GM18519 (cell line): ENCODE measurements at regions not wholly inside any gene's neighbourhood (a gene's known extent, or its start where the extent isn't known, plus 50 kb on each side); places are given as distances from the start of the nearest gene placed in this dataset.
"Not testable (repeated sequence)": the region's sequence is repeated elsewhere in the genome, so short reads cannot be mapped to it uniquely, and the experiment has no call there.

Experiments used
- ATAC-seq: cut with Tn5 transposase; IDR thresholded peaks from one replicate; pipeline ENCODE4 v1.9.1; 2021; ENCODE audit warnings: mild to moderate bottlenecking, moderate library complexity; ENCODE audit not compliant: unreplicated experiment, low FRiP score

GRCh38 chr2:236997069-236997715, 88.5 kb upstream of the COPS8 start:
- no peak for ATAC-seq

GRCh38 chr2:236998236-236998635, 87.5 kb upstream of the COPS8 start:
- ATAC-seq = no peak

- no peak for ATAC-seq
Measured at GRCh38 chr2:236998758-236999157, 86.9 kb upstream of the COPS8 start.

GRCh38 chr2:237000481-237000880, 85.2 kb upstream of the COPS8 start:
- ATAC-seq = no peak

- not testable (repeated sequence) for ATAC-seq
Measured at GRCh38 chr2:237005341-237005740, 80.3 kb upstream of the COPS8 start.

GRCh38 chr2:237011206-237011795, 74.4 kb upstream of the COPS8 start:
- ATAC-seq = no peak

- ATAC-seq = no peak
Measured at GRCh38 chr2:237012004-237012403, 73.7 kb upstream of the COPS8 start.

GRCh38 chr2:237012577-237013267, 73.0 kb upstream of the COPS8 start:
- no peak for ATAC-seq

- no peak for ATAC-seq
Measured at GRCh38 chr2:237016121-237016915, 69.4 kb upstream of the COPS8 start.

GRCh38 chr2:237020090-237020489, 65.6 kb upstream of the COPS8 start:
- ATAC-seq = no peak

GRCh38 chr2:237022533-237022932, 63.2 kb upstream of the COPS8 start:
- ATAC-seq = no peak

GRCh38 chr2:237024255-237024654, 61.4 kb upstream of the COPS8 start:
- no peak for ATAC-seq

- no peak for ATAC-seq
Measured at GRCh38 chr2:237025090-237025865, 60.4 kb upstream of the COPS8 start.

- no peak for ATAC-seq
Measured at GRCh38 chr2:237026981-237027711, 58.5 kb upstream of the COPS8 start.

- ATAC-seq = no peak
Measured at GRCh38 chr2:237027712-237028029, 58.0 kb upstream of the COPS8 start.

GRCh38 chr2:237030382-237030781, 55.3 kb upstream of the COPS8 start:
- no peak for ATAC-seq

- no peak for ATAC-seq
Measured at GRCh38 chr2:237033536-237034060, 52.1 kb upstream of the COPS8 start.

- no peak for ATAC-seq
Measured at GRCh38 chr2:237035781-237036475, 49.8 kb upstream of the COPS8 start.
